GM13976 (cell line): ENCODE measurements at regions not wholly inside any gene's neighbourhood (a gene's known extent, or its start where the extent isn't known, plus 50 kb on each side); places are given as distances from the start of the nearest gene placed in this dataset.
"Not testable (repeated sequence)": the region's sequence is repeated elsewhere in the genome, so short reads cannot be mapped to it uniquely, and the experiment has no call there.

ENCODE experiments used
- DNase-seq: peaks from one replicate; pipeline ENCODE4 v3.0.0; 2012; ENCODE audit warnings: low spot score
- in situ Hi-C: fragments of 300-500 bp; cut with MboI; formaldehyde crosslinking; loops from one replicate; pipeline ENCODE4 v1.12.0; 2022; ENCODE audit warnings: low sequenced_read_pairs, mixed read lengths, inconsistent platforms; ENCODE audit not compliant: unreplicated experiment
- TF ChIP-seq, protein P1 (sequence below): IDR thresholded peaks from 2 replicates; pipeline ENCODE4 v1.5.1; 2012; ENCODE audit warnings: borderline replicate concordance, mild to moderate bottlenecking; ENCODE audit not compliant: insufficient read depth; ENCODE audit errors: extremely low read depth, missing control alignments, control extremely low read depth

DNA sequence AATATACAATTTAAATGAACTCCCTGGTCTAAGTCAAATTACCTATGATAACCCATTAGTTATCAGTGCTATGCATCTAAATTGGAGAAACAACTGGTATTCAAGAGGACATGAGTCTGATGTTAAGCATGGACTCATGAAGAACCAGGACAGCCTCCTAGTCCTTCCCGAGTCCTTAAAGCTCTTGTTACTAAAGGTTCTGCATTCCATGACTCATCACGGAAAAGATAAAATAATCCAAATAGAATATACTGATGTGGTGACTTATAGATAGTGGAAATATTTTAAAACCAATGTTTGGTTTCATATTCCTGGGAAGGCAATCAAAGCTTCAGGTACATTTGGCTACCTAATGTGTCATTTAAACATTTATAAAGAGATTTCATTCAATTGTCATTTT, 117.2 kb upstream of the PMCH start:
- in situ Hi-C loops, result no loop called here
- no peak for DNase-seq
- TF ChIP-seq, protein P1, sequence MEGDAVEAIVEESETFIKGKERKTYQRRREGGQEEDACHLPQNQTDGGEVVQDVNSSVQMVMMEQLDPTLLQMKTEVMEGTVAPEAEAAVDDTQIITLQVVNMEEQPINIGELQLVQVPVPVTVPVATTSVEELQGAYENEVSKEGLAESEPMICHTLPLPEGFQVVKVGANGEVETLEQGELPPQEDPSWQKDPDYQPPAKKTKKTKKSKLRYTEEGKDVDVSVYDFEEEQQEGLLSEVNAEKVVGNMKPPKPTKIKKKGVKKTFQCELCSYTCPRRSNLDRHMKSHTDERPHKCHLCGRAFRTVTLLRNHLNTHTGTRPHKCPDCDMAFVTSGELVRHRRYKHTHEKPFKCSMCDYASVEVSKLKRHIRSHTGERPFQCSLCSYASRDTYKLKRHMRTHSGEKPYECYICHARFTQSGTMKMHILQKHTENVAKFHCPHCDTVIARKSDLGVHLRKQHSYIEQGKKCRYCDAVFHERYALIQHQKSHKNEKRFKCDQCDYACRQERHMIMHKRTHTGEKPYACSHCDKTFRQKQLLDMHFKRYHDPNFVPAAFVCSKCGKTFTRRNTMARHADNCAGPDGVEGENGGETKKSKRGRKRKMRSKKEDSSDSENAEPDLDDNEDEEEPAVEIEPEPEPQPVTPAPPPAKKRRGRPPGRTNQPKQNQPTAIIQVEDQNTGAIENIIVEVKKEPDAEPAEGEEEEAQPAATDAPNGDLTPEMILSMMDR, result no peak

- DNase-seq, in situ Hi-C loops: not testable (repeated sequence)
These were observed 115.7 kb upstream of the PMCH start for GRCh38 chr12:102313116-102313971.

DNA sequence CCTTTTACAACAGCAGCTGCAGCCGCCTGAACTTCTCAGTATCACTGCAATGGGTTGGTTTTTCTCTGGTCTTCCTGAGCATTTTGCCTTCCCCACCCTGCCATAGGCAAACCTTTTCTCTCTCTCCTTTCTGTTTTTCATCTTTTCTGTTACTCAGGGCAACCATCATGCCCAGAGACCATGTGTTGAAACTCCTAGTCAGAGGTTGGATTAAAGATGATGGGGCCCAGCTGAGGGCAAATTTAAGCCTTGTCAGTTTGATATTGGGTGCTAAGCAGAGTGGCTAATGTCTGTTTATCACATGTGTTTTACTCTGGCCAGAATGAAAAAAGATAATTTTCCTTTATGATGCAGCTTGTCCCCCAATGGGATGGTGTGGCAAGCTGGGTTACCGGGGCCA, 107.9 kb upstream of the PMCH start:
- TF ChIP-seq, protein P1, result no peak
- in situ Hi-C loops, result no loop called here
- DNase-seq, result no peak

DNA sequence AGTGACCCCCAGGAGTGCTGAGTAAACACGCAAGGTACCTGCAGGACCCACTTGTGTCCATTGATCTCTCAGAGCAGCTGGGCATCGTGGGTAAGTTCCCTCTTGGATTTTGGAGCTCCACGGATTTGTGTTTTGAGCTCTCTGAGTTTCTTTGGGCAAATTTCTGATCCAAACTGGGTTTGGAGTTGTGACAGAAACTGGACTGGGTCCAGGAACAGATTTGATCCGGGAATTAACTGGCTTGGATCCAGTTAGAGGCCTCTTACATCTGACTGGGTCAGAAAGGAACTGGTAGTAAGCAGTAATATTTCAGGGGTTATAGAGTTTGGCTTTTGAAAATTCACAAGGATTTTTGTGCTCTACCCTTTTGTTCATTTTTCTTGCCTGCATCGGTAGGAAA, 107.0 kb upstream of the PMCH start:
- in situ Hi-C loops, DNase-seq: not testable (repeated sequence)

- in situ Hi-C loops, result no loop called here
- TF ChIP-seq, protein P1, result no peak
- no peak for DNase-seq
These were observed 104.9 kb upstream of the PMCH start for GRCh38 chr12:102302553-102302952.

GRCh38 chr12:102301547-102301946, 103.9 kb upstream of the PMCH start:
- no peak for DNase-seq
- in situ Hi-C loops, result no loop called here
- TF ChIP-seq, protein P1, result no peak

GRCh38 chr12:102300824-102301461, 103.3 kb upstream of the PMCH start:
- TF ChIP-seq, protein P1, result peak; percentile 37

More at GRCh38 chr12:102300824-102301461, 103.3 kb upstream of the PMCH start:
- in situ Hi-C loops, result no loop called here
- DNase-seq, result peak; percentile 34
